ENCODE measurements at regions not wholly inside any gene's neighbourhood (a gene's known extent, or its start where the extent isn't known, plus 50 kb on each side); places are given as distances from the start of the nearest gene placed in this dataset.

DNA sequence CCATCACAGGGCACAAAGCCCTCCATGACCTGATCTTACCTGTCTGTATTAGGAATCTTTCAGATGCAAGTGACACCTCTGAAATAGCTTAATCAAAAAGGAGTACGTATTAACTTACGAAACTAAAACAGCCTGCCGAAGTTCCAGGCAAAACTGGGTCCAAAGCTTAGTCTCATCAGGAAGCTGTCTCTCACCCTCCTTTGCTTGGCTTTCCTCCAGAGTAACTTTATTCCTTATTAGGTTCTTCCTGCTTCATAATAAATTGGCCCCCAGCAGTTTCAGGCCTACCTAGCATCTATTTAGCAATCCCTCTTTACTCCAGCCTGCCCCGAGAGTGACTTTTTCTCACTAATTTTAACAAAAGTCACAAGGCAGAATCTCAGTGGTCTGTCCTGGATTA is 58.4 kb upstream of the STK32A start:
- TF ChIP-seq, protein P1, sequence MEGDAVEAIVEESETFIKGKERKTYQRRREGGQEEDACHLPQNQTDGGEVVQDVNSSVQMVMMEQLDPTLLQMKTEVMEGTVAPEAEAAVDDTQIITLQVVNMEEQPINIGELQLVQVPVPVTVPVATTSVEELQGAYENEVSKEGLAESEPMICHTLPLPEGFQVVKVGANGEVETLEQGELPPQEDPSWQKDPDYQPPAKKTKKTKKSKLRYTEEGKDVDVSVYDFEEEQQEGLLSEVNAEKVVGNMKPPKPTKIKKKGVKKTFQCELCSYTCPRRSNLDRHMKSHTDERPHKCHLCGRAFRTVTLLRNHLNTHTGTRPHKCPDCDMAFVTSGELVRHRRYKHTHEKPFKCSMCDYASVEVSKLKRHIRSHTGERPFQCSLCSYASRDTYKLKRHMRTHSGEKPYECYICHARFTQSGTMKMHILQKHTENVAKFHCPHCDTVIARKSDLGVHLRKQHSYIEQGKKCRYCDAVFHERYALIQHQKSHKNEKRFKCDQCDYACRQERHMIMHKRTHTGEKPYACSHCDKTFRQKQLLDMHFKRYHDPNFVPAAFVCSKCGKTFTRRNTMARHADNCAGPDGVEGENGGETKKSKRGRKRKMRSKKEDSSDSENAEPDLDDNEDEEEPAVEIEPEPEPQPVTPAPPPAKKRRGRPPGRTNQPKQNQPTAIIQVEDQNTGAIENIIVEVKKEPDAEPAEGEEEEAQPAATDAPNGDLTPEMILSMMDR (conservative IDR thresholded peaks at IDR 0.05; ENCODE audit: low read depth, low read length) = no peak
- TF ChIP-seq EZH2 (IDR thresholded peaks at IDR 0.05; ENCODE audit: low read length, unreplicated experiment) = no peak

Data from PC-3 (cell line).